ENCODE measurements at regions not wholly inside any gene's neighbourhood (a gene's known extent, or its start where the extent isn't known, plus 50 kb on each side); places are given as distances from the start of the nearest gene placed in this dataset.

GRCh38 chr15:101550124-101550523 lies 60.6 kb upstream of the PCSK6 start:
- DNase-seq: no peak

GRCh38 chr15:101549647-101550046 lies 60.1 kb upstream of the PCSK6 start:
- no peak for DNase-seq

DNA sequence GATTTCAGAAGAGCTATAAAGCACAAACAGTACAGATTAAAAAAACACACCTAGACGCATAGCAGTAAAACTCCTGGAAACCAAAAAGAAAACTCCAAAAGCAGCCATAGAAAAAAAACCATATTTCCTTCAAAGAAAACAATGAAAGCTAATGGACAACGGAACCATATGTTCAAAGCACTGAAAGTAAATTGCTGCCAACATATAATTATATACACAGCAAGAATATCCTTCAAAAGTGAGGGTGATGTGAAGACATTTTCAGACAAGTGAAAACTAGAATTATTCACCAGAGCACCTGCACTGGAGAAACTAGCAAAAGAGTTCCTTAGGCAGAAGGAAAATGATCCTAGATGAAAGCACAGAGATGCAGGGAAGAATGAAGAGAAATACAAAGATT lies 58.2 kb upstream of the PCSK6 start:
- no peak for DNase-seq

- DNase-seq: no peak
Observed at GRCh38 chr15:101545548-101546505, 56.3 kb upstream of the PCSK6 start.

- DNase-seq: no peak
Observed at GRCh38 chr15:101544613-101544945, 55.1 kb upstream of the PCSK6 start.

DNA sequence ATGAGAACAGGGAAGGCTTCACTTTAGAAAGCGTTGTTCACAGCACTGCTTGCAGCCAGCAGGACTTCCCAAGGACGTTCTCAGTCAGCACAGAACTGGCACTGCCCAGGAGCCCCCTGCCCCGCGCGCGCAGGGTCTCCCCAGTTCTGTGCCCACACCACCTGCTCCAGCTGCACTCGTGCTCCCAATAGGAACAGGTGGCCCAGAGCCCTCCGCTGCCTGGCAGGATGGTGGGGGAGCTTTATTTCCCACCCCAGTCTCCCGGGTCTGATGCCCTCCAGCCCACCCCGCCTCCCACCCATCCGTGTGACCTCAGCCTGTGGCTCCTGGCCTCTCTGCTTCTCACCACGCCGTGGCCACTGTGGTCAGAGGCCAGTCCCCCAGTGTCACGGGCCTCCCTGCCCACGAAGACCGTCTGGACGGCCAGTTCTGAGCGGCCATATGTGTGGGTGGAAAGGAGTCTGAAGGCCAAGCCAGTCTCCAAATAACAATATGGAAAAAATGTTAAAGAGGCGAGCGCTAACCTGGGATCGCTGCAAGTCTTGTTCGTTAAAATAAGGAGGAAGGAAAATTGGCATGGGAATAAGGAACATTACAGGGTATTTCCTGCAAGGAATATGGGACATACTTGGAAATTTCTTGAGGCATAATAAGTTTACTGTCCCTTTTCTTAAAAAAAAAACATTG lies 54.6 kb upstream of the PCSK6 start:
- no peak for DNase-seq

DNA sequence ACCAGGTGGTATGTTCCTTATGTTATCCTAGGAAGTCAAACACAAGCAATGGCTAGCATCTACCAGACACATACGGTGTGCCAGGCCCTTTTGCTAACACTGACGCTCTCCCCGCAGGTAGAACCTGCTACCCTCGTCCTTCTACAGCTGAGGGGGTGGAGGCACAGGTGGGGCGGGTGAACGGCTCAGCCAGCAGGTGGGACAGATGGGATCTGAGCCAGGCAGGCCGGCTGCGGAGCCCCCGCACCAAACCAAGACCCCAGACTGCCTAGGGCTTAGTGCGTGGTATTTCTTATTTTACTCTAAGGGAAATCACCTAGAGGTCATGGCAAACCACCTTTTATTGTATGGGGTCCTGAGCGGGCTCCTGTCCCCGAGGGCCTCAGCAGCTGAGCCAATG lies 53.9 kb upstream of the PCSK6 start:
- DNase-seq: no peak

DNA sequence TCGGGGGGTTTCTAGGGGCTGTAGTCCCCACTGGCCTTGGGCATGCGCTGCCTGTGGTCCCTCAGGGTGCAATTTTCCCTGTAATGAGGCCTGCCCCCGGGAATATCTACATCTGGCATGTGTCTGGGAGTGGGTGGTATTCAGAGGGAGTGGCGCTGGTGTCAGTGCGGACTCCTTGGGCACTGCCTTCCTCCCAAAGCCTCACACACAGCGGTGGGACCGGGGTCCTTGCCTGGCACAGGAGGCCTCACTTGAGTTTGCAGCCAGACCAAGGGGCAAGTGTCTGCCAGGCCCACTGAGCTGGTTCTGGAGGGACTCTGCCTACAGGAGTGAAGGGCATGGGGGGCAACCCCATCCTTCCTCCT lies 53.5 kb upstream of the PCSK6 start:
- no peak for DNase-seq

DNA sequence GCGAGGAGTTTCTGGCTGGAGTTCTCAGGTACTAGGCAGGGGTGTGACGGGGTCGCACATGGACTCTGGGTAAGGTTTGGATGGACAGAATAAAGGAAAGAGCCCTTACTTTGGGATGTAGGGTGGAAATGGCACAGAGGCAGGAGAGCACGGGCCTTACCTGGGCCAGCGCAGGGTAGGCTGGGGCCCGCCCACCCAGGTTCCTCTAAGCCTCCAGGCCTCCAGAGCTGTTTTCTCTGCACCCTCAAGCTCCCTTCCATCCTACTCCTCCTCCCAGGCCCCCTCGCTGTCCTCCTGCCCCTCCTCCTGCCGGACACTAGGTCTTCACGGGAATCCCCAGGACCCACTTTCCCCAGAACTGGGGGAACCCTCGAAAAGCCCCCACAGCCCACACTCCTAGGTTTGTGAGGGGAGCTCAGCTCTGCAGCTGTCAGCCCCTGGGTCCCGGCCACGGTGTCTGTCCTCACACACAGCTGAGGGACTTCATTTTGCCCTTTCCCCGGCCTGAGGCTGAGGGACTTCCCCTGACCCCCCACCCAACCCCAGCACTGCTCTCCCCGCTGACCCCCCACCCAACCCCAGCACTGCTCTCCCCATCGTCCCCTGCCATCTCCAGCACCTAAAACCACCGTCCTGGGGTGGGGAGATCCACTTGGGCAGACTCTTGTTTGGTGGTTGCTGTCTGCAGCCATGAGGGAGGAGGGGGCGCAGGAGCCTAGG lies 53.0 kb upstream of the PCSK6 start:
- no peak for DNase-seq

DNA sequence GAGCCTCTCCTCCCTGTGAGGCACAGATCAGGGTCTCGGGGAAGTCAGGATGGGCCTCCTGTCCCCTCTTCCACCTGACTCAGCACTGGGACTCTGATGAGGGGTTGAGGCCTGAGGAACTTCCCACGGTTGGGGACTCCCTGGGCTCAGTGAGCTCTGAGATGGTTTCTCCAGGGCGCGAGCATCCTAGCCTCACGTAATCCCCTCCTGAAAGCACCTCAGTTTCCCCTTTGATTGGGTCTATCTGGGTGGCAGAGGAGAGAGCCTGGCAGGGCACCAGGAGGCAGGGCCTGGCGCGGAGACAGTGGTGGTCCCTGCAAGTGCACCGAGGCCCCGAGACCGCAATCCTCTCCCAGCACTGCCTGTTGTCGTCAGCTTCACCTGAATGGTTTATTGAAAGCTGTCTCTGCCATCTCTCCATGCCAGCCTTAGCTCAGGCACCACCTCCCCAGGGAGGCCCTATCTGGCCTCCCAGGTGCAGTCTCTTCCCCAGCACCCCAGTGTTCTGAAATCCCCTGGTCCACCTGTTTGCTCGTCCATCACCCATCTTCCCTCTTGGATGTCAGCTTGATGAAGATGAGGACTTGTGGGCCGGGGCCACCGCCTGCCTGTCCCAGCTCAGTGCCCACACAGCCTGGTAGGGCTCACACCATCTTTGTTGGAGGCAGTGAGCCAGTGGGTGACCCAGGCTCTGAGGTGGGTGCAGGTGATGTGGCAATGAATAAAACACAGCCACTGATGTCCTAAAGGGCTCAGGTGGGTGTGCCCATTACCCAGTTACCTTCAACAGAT lies 52.2 kb upstream of the PCSK6 start:
- DNase-seq: no peak

DNA sequence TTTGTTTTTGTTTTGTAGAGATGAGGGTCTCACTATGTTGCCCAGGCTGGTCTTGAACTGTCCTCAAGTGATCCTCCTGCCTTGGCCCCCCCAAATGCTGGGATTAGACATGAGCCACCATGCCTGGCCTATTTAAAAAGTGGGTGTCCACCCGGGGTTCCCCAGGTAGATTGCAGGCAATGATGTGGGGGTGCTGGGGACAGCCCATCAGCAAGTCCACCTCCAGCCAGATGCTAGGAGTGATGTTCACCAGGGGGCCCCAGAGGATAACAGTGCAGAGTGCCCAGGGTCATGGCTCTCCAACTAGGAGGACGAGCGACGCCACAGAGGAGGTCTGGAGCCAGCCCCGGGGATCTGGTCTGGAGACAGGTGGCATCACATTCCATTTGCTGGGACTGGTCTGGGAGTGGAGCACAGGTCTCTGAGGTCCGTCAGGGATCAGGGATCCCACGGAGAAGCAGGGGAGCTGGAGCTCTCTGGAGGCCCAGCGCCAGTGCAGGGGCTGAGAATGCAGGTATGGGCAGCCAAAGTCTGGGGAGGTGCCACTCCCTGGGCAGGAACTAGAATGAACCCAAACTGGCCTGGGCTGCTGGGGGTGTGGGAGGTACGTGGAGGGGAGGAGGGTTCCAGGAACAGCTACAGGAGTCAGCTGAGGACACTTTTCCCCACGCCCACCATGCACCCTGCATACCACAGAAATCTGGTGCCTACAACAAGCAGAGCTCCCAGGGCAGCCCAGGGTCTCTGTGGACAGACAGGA lies 51.2 kb upstream of the PCSK6 start:
- no peak for DNase-seq

DNA sequence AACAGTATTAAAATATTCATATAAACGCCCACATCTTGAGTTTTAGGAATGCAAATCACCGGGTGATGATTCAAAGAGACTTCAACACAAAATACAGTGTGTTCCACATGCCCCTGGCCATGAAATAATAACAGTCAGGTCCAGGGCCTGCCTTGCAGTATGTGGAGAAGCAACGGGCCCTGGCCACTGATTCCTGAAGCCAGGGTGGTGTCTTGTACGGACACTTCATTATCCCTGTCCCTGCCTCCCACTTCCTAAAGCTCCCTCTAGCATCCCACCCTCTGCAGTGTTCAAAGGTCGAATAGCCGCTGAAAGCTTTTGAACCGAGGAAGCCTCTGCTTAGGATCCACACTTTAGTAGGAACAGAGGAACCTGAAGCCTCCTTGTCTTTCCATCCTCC lies 50.4 kb upstream of the PCSK6 start:
- DNase-seq: no peak

DNA sequence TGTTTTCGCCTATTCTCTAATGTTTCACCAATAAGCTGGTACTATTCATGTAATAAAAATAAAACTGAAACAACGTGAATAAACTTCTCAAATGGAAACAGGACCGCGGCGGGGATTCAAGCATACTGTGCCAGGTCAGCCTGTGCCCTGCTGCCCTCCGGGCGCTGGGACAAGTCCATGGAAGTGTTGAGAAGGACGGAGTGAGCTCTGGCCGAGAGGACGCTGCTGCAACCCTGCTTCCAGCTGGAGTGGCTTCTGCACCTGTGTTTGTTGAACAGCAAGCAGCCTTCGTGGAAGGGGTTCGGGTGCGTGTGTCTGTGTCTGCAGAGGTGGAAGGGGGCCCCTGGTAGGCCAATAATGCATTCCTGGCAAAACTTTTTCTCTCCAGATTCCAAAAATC lies 50.0 kb upstream of the PCSK6 start:
- DNase-seq: no peak
